Loucy (cell line): ENCODE measurements at regions not wholly inside any gene's neighbourhood (a gene's known extent, or its start where the extent isn't known, plus 50 kb on each side); places are given as distances from the start of the nearest gene placed in this dataset.

Experiments
- H2AFZ ChIP-seq: fragments of 200-600 bp; sonication (generic); 2 replicates; pipeline ENCODE4 v1.6.0; 2016; ENCODE audit warnings: antibody characterized with exemption, mild to moderate bottlenecking, low read length, moderate library complexity
- H3F3A ChIP-seq: fragments of 200-600 bp; 2 replicates; pipeline ENCODE4 v1.6.0; 2016; ENCODE audit warnings: antibody characterized with exemption, low read depth, mild to moderate bottlenecking
- H3K27me3 ChIP-seq: fragments of 200-600 bp; sonication (generic); 2 replicates; pipeline ENCODE4 v1.6.1; 2014; ENCODE audit warnings: low read length, mild to moderate bottlenecking; ENCODE audit not compliant: insufficient read depth, poor library complexity, severe bottlenecking
- H3K36me3 ChIP-seq: fragments of 200-600 bp; sonication (generic); 2 replicates; pipeline ENCODE4 v1.6.1; 2016; ENCODE audit warnings: low read length; ENCODE audit not compliant: insufficient read depth
- H3K4me1 ChIP-seq: fragments of 200-600 bp; sonication (generic); 2 replicates; pipeline ENCODE4 v1.5.1; 2014; ENCODE audit warnings: low read length, mild to moderate bottlenecking; ENCODE audit not compliant: insufficient read depth, poor library complexity, severe bottlenecking
- H3K4me2 ChIP-seq: fragments of 200-600 bp; sonication (generic); 2 replicates; pipeline ENCODE4 v1.6.0; 2014; ENCODE audit warnings: antibody characterized with exemption, low read length, low read depth, mild to moderate bottlenecking; ENCODE audit not compliant: poor library complexity, severe bottlenecking
- H3K4me3 ChIP-seq: fragments of 200-600 bp; sonication (generic); 2 replicates; pipeline ENCODE4 v1.5.1; 2014; ENCODE audit warnings: low read length, mild to moderate bottlenecking, mixed read lengths; ENCODE audit not compliant: poor library complexity, severe bottlenecking
- H3K79me2 ChIP-seq: fragments of 200-600 bp; sonication (generic); 2 replicates; pipeline ENCODE4 v1.6.1; 2014; ENCODE audit warnings: low read length; ENCODE audit not compliant: insufficient read depth
- H3K9ac ChIP-seq: fragments of 200-600 bp; sonication (generic); 2 replicates; pipeline ENCODE4 v1.6.0; 2014; ENCODE audit warnings: mild to moderate bottlenecking, low read depth, low read length, moderate library complexity; ENCODE audit not compliant: poor library complexity, severe bottlenecking
- H3K9me2 ChIP-seq: fragments of 200-600 bp; sonication (generic); replicated peaks from 2 replicates; pipeline ENCODE4 v1.6.1; 2016; ENCODE audit warnings: low read depth, low read length, mixed read lengths
- H3K9me3 ChIP-seq: fragments of 200-600 bp; sonication (generic); 2 replicates; pipeline ENCODE4 v1.6.1; 2014; ENCODE audit warnings: mild to moderate bottlenecking, antibody characterized with exemption, low read length, low read depth; ENCODE audit not compliant: insufficient read depth
- H4K20me1 ChIP-seq: fragments of 200-600 bp; sonication (generic); 2 replicates; pipeline ENCODE4 v1.6.0; 2014; ENCODE audit warnings: antibody characterized with exemption, low read length, mild to moderate bottlenecking; ENCODE audit not compliant: insufficient read depth, poor library complexity, severe bottlenecking
- EZH2phosphoT487 ChIP-seq: fragments of 200-600 bp; IDR thresholded peaks from 2 replicates; pipeline ENCODE4 v1.6.1; 2018; ENCODE audit warnings: antibody characterized with exemption, mild to moderate bottlenecking, moderate library complexity, borderline replicate concordance
- TF ChIP-seq, protein P1 (sequence below): fragments of 200-600 bp; sonication (generic); conservative IDR thresholded peaks from 2 replicates; pipeline ENCODE4 v1.5.1; 2014; ENCODE audit warnings: mild to moderate bottlenecking, antibody characterized with exemption, low read length

GRCh38 chr5:120808606-120809005 is 344.5 kb downstream of the PRR16 start:
- H3K4me3 ChIP-seq = no peak overlapping the region
- H3K9ac ChIP-seq = no peak overlapping the region
- no peak overlapping the region for H3K4me2 ChIP-seq
- no peaks in the 10 kb centered on the region for H3K36me3 ChIP-seq
- no peaks in the 10 kb centered on the region for H3K9me2 ChIP-seq
- no peaks in the 10 kb centered on the region for H3K27me3 ChIP-seq
- H3F3A ChIP-seq = no peaks in the 10 kb centered on the region
- no peaks in the 10 kb centered on the region for H4K20me1 ChIP-seq
- TF ChIP-seq, protein P1, sequence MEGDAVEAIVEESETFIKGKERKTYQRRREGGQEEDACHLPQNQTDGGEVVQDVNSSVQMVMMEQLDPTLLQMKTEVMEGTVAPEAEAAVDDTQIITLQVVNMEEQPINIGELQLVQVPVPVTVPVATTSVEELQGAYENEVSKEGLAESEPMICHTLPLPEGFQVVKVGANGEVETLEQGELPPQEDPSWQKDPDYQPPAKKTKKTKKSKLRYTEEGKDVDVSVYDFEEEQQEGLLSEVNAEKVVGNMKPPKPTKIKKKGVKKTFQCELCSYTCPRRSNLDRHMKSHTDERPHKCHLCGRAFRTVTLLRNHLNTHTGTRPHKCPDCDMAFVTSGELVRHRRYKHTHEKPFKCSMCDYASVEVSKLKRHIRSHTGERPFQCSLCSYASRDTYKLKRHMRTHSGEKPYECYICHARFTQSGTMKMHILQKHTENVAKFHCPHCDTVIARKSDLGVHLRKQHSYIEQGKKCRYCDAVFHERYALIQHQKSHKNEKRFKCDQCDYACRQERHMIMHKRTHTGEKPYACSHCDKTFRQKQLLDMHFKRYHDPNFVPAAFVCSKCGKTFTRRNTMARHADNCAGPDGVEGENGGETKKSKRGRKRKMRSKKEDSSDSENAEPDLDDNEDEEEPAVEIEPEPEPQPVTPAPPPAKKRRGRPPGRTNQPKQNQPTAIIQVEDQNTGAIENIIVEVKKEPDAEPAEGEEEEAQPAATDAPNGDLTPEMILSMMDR = no peak
- no peak for TF ChIP-seq EZH2phosphoT487
- no peaks in the 10 kb centered on the region for H3K9me3 ChIP-seq
- H3K79me2 ChIP-seq = no peaks in the 10 kb centered on the region
- H3K4me1 ChIP-seq = no peaks in the 10 kb centered on the region
- H2AFZ ChIP-seq = no peak overlapping the region

DNA sequence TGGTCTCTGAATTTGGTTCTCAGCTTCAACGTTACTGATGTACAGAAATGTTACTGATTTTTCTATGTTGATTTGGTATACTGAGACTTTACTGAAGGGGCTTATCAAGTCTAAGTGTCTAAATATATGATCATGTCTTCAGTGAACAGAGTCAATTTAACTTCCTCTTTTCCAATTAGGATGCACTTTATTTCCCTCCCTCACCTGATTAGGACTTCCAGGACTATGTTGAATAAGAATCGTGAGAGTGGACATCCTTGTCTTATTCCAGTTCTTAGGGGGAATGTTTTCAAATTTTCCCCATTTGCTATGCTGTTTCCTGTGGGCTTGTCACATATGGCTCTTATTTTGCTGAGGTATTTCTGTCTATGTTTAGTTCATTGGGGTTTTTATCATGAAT is 349.5 kb downstream of the PRR16 start:
- Histone ChIP-seq H3F3A (no peaks in the 10 kb centered on the region), H2AFZ (no peak overlapping the region), H3K4me1 (no peaks in the 10 kb centered on the region), H3K9me3 (no peaks in the 10 kb centered on the region), H3K79me2 (no peaks in the 10 kb centered on the region), H3K4me3 (no peak overlapping the region), H3K9ac (no peak overlapping the region), H3K27me3 (no peaks in the 10 kb centered on the region), H3K4me2 (no peak overlapping the region), H3K9me2 (no peaks in the 10 kb centered on the region), H3K36me3 (no peaks in the 10 kb centered on the region), H4K20me1 (no peaks in the 10 kb centered on the region)
- no peak for TF ChIP-seq EZH2phosphoT487
- TF ChIP-seq, protein P1 = no peak

DNA sequence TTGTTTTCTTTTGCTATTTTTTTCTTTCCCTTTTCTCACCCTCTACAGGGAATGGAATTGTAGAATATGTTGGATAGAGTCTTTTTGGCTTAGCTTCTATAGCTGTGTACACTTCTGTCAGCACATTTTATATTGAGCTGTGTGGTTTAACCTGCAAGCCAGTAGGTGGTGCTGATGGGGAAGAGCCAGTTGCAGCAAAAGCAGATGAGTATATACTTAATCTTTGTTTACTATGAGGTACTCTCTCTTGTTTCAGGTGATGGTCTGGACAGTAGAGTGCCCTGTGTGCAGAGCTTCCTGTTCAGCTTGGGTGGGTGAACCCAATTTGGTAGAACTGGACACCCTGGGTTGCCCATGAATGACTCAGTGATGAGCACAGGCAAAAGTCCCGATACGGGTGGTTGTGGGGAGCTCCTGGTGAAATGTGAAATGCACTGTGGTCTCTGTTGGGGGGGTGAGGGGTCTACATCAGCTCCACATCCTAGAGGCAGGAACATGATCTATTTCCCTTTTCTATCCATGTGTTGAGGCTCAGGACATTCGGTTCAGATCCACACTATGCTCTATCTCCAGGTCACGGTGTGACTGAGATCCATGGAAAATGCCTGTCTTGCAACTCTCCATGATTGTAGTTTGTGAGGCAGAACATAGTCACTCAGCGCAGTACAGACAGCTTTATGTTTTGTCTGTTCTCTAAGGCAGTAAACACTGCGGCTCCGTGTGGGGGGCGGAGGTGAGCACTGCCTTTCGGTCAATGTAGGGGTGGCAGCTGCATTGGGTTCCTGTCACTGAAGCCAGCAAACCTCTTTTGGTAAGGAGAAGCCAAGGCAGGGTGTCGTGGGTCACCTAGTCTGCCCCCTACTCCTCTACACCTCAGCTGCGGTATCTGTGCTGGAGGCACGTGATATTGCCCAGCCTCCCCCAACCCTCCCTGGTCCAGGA is 353.2 kb downstream of the PRR16 start:
- no peaks in the 10 kb centered on the region for H3F3A ChIP-seq
- H3K36me3 ChIP-seq = no peaks in the 10 kb centered on the region
- H2AFZ ChIP-seq = no peak overlapping the region
- no peak overlapping the region for H3K4me2 ChIP-seq
- H3K27me3 ChIP-seq = no peaks in the 10 kb centered on the region
- H3K4me3 ChIP-seq = no peak overlapping the region
- TF ChIP-seq EZH2phosphoT487 = no peak
- TF ChIP-seq, protein P1 = peak; percentile 47
- no peaks in the 10 kb centered on the region for H3K4me1 ChIP-seq
- H3K9ac ChIP-seq = no peak overlapping the region
- no peaks in the 10 kb centered on the region for H4K20me1 ChIP-seq
- no peaks in the 10 kb centered on the region for H3K79me2 ChIP-seq
- no peaks in the 10 kb centered on the region for H3K9me2 ChIP-seq
- no peaks in the 10 kb centered on the region for H3K9me3 ChIP-seq
